Fibroblast of skin of left biceps (primary cell): ENCODE measurements at regions not wholly inside any gene's neighbourhood (a gene's known extent, or its start where the extent isn't known, plus 50 kb on each side); places are given as distances from the start of the nearest gene placed in this dataset.

Experiments
- DNase-seq, 2 experiments: peaks; one replicate each; pipeline ENCODE4 v3.0.0-alpha.2; 2013; ENCODE audit warnings: low read depth in 2 of 2

GRCh38 chr7:1378610-1379601 is 80.4 kb downstream of the MICALL2 start:
- no peak for DNase-seq

GRCh38 chr7:1380231-1380815 is 78.9 kb downstream of the MICALL2 start:
- DNase-seq: no peak

GRCh38 chr7:1380821-1381580 is 78.3 kb downstream of the MICALL2 start:
- DNase-seq: no peak

- DNase-seq: no peak
Measured at GRCh38 chr7:1382553-1383397, 76.5 kb downstream of the MICALL2 start.

DNA sequence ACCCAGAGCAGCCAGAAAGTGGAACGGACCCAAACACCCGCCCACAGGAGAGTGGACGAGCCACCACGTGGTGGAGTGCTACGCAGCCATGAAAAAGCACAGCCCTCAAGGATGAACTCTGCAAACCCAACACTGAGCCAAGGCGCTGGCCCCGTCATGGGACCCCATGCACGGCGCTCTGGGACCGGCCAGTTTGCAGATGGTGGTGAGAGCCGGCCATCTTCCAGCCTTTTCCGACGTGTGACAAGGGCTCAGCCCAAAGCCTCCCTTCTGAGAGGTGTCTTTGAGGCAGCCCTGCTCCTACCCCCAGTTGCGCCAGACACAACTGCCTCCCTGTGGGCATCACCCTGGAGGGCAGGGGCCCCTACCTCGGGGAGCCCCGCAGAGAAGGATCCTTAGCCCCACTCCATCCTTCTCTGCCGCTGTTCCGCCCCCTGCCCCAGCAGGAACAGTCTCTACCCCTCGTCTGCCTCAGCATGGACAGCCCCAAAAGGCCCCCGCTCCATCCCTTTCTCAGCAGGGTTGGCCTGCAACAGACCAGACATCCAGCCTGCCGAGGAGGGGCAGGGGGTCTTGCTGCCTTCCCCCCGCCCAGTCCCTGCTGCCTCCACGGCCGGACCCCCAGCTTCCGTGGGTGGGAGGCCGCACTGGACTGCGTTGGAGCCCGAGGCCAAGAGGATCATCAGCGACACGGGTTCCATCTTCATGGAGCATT is 75.7 kb downstream of the MICALL2 start:
- no peak for DNase-seq

- DNase-seq: no peak
Measured at GRCh38 chr7:1384113-1384415, 75.2 kb downstream of the MICALL2 start.
